PC-3 (cell line): ENCODE measurements at regions not wholly inside any gene's neighbourhood (a gene's known extent, or its start where the extent isn't known, plus 50 kb on each side); places are given as distances from the start of the nearest gene placed in this dataset.

Experiments used
- ATAC-seq: fragments of 200-7000 bp; cut with Tn5 transposase; 2 replicates; pipeline ENCODE4 v1.9.1; 2020; ENCODE audit warnings: mild to moderate bottlenecking, moderate library complexity
- BruUV-seq: library from RNA; stranded (reverse); fragments of 400-500 nt; replicated peaks from 2 replicates; lab custom pipeline; 2021; lab: Mats Ljungman, UMichigan
- CTCF ChIA-PET: fragments of 300-600 bp; sonication (Branson Sonifier 250); formaldehyde crosslinking; loops from one replicate; lab custom pipeline; 2022; ENCODE audit warnings: antibody characterized with exemption; lab: Charles Lee
- POLR2A ChIA-PET: fragments of 300-600 bp; sonication (Branson Sonifier 250); formaldehyde crosslinking; loops from one replicate; lab custom pipeline; 2022; ENCODE audit warnings: antibody characterized with exemption; ENCODE audit not compliant: unreplicated experiment; lab: Charles Lee
- DNase-seq: peaks from one replicate; pipeline ENCODE4 v3.0.0-alpha.2; 2015
- H2AFZ ChIP-seq: fragments of 300-600 bp; sonication (generic); 2 replicates; pipeline ENCODE4 v1.6.0; 2016; ENCODE audit warnings: antibody characterized with exemption, low read length
- H3F3A ChIP-seq: fragments of 300-600 bp; sonication (generic); one replicate; pipeline ENCODE4 v1.6.0; 2017; ENCODE audit warnings: antibody characterized with exemption, low read length, control low read depth, mild to moderate bottlenecking; ENCODE audit not compliant: unreplicated experiment
- H3K27ac ChIP-seq: fragments of 300-600 bp; sonication (generic); 2 replicates; pipeline ENCODE4 v1.5.1; 2016; ENCODE audit warnings: mild to moderate bottlenecking, low read length
- H3K27me3 ChIP-seq: fragments of 300-600 bp; sonication (generic); 2 replicates; pipeline ENCODE4 v1.6.1; 2016; ENCODE audit warnings: low read length, mixed read lengths
- H3K36me3 ChIP-seq: fragments of 300-600 bp; sonication (generic); 2 replicates; pipeline ENCODE4 v1.6.1; 2016; ENCODE audit warnings: low read depth, mixed run types, low read length, mixed read lengths
- H3K4me1 ChIP-seq: fragments of 300-600 bp; sonication (generic); 2 replicates; pipeline ENCODE4 v1.5.1; 2016; ENCODE audit warnings: low read length; ENCODE audit not compliant: insufficient read depth
- H3K4me2 ChIP-seq: fragments of 300-600 bp; sonication (generic); 2 replicates; pipeline ENCODE4 v1.6.0; 2016; ENCODE audit warnings: low read length
- H3K4me3 ChIP-seq: fragments of 300-600 bp; sonication (generic); 2 replicates; pipeline ENCODE4 v1.5.1; 2016; ENCODE audit warnings: mild to moderate bottlenecking, low read length, mixed read lengths
- H3K79me2 ChIP-seq: fragments of 300-600 bp; sonication (generic); 2 replicates; pipeline ENCODE4 v1.6.1; 2017; ENCODE audit warnings: low read length, mixed read lengths
- H3K9ac ChIP-seq: fragments of 300-600 bp; sonication (generic); 2 replicates; pipeline ENCODE4 v1.6.0; 2016; ENCODE audit warnings: mild to moderate bottlenecking, low read length
- H3K9me2 ChIP-seq: fragments of 300-600 bp; sonication (generic); replicated peaks from 2 replicates; pipeline ENCODE4 v1.6.1; 2016; ENCODE audit warnings: mixed run types, low read length, mixed read lengths
- H3K9me3 ChIP-seq: fragments of 300-600 bp; sonication (generic); 2 replicates; pipeline ENCODE4 v1.6.1; 2016; ENCODE audit warnings: low read length, mixed read lengths
- H4K20me1 ChIP-seq: fragments of 300-600 bp; sonication (generic); 2 replicates; pipeline ENCODE4 v1.6.1; 2016; ENCODE audit warnings: low read length, mixed read lengths
- EZH2 ChIP-seq: fragments of 300-600 bp; sonication (generic); IDR thresholded peaks from one replicate; pipeline ENCODE4 v1.6.1; 2017; ENCODE audit warnings: antibody characterized with exemption, mild to moderate bottlenecking, low read length; ENCODE audit not compliant: unreplicated experiment
- EZH2phosphoT487 ChIP-seq: fragments of 300-600 bp; sonication (generic); IDR thresholded peaks from 2 replicates; pipeline ENCODE4 v1.6.1; 2018; ENCODE audit warnings: mild to moderate bottlenecking, antibody characterized with exemption, low read length, borderline replicate concordance
- intact Hi-C: fragments of 100-400 bp; cut with micrococcal nuclease; formaldehyde crosslinking; loops from 2 replicates; pipeline ENCODE4 v1.9.0; 2023
- TF ChIP-seq, protein P1 (sequence below): fragments of 300-600 bp; sonication (generic); conservative IDR thresholded peaks from 2 replicates; pipeline ENCODE4 v1.5.1; 2017; ENCODE audit warnings: antibody characterized with exemption, low read depth, mild to moderate bottlenecking, low read length

DNA sequence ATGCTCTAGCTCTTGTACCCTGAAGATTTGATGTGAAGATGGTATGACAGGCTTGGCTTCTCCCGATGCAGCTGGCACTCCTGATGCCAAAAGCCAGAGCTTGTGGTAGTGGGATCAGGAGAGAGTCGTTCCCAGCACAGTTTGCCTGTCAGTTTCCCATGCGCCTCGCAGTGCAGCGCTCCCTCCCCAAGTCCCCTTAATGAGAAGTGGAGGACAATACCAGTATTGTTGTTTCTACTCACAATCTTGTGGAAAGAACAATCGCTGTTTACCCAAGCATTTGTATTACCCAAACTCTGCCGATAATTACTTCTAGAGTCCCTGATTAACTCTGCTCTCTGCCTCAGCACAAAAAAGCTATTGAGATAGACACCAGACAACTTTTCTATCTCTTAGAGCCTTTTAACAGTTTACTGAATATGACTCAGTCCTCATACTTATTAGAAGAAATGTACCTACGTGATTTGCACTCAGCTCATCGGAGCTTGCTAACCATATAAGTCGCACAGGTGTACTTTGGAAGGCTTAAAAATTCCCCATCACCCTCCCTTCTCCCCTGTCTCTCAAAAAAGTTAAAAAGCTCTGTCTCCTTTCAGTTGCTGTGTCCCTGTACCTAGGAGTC, 283.2 kb upstream of the TMEM161B start:
- H3K9me2 ChIP-seq = no peaks in the 10 kb centered on the region
- ATAC-seq = no peak
- H4K20me1 ChIP-seq = no peaks in the 10 kb centered on the region
- no peak overlapping the region for H3K4me3 ChIP-seq
- no peaks in the 10 kb centered on the region for H3K79me2 ChIP-seq
- no TSS peak for BruUV-seq
- no peak overlapping the region for H3K9ac ChIP-seq
- no peak overlapping the region for H3K4me2 ChIP-seq
- no peaks in the 10 kb centered on the region for H3K9me3 ChIP-seq
- H2AFZ ChIP-seq = no peak overlapping the region
- H3K27ac ChIP-seq = no peak overlapping the region
- no peaks in the 10 kb centered on the region for H3K36me3 ChIP-seq
- H3K27me3 ChIP-seq = no peaks in the 10 kb centered on the region
- intact Hi-C loops = no loop called here
- TF ChIP-seq EZH2phosphoT487 (no peak), EZH2 (no peak)
- TF ChIP-seq, protein P1, sequence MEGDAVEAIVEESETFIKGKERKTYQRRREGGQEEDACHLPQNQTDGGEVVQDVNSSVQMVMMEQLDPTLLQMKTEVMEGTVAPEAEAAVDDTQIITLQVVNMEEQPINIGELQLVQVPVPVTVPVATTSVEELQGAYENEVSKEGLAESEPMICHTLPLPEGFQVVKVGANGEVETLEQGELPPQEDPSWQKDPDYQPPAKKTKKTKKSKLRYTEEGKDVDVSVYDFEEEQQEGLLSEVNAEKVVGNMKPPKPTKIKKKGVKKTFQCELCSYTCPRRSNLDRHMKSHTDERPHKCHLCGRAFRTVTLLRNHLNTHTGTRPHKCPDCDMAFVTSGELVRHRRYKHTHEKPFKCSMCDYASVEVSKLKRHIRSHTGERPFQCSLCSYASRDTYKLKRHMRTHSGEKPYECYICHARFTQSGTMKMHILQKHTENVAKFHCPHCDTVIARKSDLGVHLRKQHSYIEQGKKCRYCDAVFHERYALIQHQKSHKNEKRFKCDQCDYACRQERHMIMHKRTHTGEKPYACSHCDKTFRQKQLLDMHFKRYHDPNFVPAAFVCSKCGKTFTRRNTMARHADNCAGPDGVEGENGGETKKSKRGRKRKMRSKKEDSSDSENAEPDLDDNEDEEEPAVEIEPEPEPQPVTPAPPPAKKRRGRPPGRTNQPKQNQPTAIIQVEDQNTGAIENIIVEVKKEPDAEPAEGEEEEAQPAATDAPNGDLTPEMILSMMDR = no peak
- CTCF ChIA-PET = no interaction called here
- POLR2A ChIA-PET = interaction anchor here (0.5 kb wide), 1 partner anchor 138 kb away, joined by 4 read pairs; no protein-coding TSS in a partner anchor
- no peaks in the 10 kb centered on the region for H3F3A ChIP-seq
- no peak for DNase-seq
- no peaks in the 10 kb centered on the region for H3K4me1 ChIP-seq

DNA sequence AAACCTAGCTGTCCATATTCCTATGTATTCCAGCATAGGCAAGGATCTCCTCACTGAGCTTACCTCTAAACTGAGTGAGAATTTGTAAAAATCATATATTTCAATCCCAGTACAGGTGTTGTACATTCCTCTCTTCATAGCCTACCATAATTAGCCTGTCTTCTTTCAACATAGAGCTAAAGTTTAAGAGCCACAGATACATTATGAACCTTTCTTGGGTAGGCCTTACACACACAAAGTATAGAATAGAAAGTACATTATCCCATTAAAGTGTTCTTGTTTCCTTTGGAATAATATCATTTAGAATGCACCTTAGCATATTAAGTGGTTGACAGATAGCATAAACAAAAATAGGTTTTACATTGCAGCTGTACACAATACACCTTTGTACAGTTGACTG, 282.1 kb upstream of the TMEM161B start:
- CTCF ChIA-PET = no interaction called here
- POLR2A ChIA-PET = no interaction called here
- no peak for ATAC-seq

DNA sequence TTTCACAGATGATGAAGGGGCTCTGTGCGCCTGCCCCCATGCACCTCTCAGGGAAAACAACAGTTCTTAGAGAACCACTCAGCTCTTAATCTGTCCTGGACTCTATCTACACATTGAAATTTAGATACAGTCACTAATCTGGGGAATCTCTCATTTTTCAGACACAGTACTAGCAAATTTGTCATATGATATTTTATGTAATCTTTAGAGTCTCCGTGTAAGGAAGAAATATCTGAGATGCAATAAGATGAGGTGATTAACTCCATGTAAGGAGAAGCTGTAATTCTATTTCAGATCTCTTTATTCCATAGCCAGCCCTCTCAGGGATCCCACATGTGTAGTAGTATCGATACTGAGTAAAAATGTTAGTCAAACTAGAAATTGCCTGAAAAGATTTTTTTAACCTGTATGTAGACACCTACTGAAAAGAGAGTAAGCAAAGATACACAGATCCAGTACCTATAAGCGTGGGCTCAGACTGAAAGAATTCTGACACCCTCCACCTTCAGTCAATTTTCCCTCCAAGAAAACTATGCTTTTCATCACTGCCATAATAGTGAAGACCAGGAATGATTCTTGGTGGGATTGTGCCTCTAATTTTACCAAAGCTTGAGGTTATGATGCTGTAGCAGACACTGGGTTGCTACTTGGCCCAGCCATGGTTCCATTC, 279.6 kb upstream of the TMEM161B start:
- ChIA-PET CTCF (no interaction called here), POLR2A (no interaction called here)
- H2AFZ ChIP-seq = no peak overlapping the region
- no peaks in the 10 kb centered on the region for H3K36me3 ChIP-seq
- BruUV-seq = no TSS peak
- no peak overlapping the region for H3K9ac ChIP-seq
- no peaks in the 10 kb centered on the region for H3F3A ChIP-seq
- TF ChIP-seq EZH2 = no peak
- DNase-seq = no peak
- H3K27ac ChIP-seq = no peak overlapping the region
- H3K4me3 ChIP-seq = no peak overlapping the region
- H3K4me2 ChIP-seq = no peak overlapping the region
- H3K9me2 ChIP-seq = no peaks in the 10 kb centered on the region
- H3K27me3 ChIP-seq = no peaks in the 10 kb centered on the region
- intact Hi-C loops = no loop called here
- no peaks in the 10 kb centered on the region for H4K20me1 ChIP-seq
- no peaks in the 10 kb centered on the region for H3K4me1 ChIP-seq
- H3K79me2 ChIP-seq = no peaks in the 10 kb centered on the region
- no peaks in the 10 kb centered on the region for H3K9me3 ChIP-seq
- no peak for ATAC-seq

More for the DNA sequence above, 282.1 kb upstream of the TMEM161B start:
- Histone ChIP-seq H3K9me3 (no peaks in the 10 kb centered on the region), H3K9me2 (no peaks in the 10 kb centered on the region), H3K4me1 (no peaks in the 10 kb centered on the region), H3K4me3 (no peak overlapping the region), H3K27me3 (no peaks in the 10 kb centered on the region), H3K9ac (no peak overlapping the region), H3K27ac (no peak overlapping the region), H4K20me1 (no peaks in the 10 kb centered on the region), H3K4me2 (no peak overlapping the region), H3K79me2 (no peaks in the 10 kb centered on the region), H3F3A (no peaks in the 10 kb centered on the region), H2AFZ (no peak overlapping the region), H3K36me3 (no peaks in the 10 kb centered on the region)
- TF ChIP-seq EZH2 = no peak
- no peak for TF ChIP-seq EZH2phosphoT487
- BruUV-seq = no TSS peak
- intact Hi-C loops = no loop called here
- DNase-seq = no peak
